Embryonic facial prominence (tissue), 1 donor: ENCODE measurements at regions not wholly inside any gene's neighbourhood (a gene's known extent, or its start where the extent isn't known, plus 50 kb on each side); places are given as distances from the start of the nearest gene placed in this dataset.
"Not testable (repeated sequence)": the region's sequence is repeated elsewhere in the genome, so short reads cannot be mapped to it uniquely, and the experiment has no call there.

Source experiments
- DNase-seq: peaks from one replicate; pipeline ENCODE4 v3.0.0-alpha.2; 2016; ENCODE audit errors: extremely low spot score

DNA sequence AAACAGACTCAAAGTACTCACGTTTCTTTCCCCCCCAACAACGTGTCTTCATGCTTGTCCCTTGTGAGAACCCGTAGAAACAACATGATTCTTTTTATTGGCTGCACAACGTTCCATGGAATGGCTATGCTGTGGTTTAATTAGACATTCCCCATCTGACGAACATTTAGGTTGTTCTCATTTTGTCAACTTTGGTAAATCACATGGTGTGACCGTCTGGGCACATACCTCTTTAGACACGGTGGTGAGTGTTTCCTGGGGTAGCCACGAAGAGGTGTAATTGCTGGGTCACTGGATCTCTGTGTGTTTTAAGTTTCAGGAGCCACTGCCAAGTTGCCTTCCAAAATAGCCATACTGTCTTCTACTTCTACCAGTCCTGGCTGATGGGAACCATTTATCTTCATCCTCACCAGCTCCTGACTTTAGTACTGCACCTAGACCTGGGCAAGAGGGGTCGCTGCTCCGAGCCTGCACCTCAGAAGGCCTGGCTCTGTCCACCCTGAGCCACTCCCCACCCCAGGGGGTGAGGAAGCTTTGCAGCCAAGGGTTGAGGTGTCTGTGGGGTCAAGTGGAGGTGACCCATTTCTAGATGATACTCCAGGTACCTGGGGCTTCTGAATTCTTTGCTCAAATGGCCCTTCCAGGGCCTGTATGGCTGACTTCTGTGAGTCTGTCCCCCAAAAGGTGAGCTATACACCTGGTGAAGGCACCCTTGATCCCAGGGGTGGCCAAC is 84.7 kb downstream of the IRX5 start:
- DNase-seq: no peak

DNA sequence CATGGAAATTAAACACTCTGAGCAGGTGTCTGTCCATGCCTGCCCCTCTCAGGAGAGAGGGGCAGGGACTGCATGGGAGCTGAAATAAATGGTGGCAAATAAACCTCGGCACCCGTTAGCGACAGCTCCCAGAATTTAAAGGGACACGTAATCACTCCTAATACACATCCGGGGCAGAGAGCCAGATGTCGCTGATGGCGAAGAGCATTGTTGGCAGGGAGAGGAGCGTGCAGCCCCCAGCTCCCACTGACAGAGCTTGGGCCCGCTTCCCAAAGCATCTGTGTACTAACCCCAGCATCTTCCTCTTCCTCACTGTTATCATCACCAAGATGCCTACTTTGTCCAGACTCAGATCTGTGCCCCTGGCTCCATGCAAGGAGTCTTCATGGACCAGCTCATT is 85.8 kb downstream of the IRX5 start:
- DNase-seq: no peak

DNA sequence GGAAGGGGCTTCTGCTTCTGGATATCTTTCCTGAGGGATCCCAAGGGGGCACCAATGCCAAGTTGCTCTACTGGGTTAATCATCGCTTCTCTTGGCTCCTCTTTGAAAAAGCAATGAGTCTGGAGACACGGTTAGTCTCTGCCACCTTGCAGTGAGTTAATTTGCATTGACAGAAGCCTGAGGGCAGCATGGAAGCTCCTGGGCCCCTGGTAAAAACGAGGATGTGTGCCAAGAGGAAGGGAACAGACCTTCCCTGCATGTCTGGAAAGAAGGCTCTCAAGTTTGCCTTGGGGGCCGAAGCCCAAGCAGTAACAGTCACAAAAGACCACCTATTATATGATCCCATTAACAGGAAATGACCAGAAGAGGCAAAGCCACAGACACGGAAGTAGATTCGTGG is 86.7 kb downstream of the IRX5 start:
- DNase-seq: no peak

DNA sequence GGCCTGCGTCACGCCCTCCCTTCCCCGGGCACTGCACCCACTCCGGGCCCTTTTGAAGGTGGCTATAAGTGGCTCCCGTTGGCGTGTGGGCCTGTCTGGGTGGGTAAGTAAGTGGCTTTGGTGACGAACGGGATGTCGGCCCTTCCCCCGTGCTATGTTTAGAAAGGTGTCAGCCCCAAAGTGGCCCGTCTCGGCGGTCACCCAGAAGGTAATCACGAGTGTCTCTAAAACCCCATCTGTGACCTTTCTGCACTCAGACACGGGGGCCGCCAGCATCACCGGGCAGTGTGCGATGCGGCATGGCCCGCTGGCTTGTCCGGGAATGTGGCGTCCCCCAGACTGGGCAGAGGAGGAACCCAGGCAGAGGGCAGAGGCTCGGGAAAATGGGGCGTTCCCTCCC is 88.2 kb downstream of the IRX5 start:
- DNase-seq: no peak

DNA sequence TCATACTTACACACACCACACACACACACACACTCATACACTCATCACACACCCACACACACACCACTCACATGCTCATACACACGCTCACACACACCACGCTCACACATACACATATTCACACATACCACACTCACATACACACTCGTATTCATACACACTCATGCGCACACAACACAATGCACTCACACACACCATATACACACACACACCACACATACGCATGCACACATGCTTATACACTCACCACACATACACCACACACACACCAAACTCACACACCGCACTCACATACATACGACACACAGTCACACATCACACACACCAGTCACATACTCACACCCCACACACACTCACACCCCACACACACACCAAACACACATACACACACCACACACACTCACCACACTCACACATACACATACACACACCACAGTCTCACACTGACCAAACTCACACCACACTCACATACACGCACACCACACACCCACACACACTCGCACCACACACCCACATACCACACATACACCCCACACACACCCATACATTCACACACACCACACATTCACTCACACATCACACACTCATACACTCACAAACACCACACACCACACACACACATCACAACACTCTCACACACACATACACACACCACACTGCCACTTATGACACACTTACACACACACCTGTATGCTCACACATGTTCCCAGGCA is 88.9 kb downstream of the IRX5 start:
- DNase-seq: no peak

DNA sequence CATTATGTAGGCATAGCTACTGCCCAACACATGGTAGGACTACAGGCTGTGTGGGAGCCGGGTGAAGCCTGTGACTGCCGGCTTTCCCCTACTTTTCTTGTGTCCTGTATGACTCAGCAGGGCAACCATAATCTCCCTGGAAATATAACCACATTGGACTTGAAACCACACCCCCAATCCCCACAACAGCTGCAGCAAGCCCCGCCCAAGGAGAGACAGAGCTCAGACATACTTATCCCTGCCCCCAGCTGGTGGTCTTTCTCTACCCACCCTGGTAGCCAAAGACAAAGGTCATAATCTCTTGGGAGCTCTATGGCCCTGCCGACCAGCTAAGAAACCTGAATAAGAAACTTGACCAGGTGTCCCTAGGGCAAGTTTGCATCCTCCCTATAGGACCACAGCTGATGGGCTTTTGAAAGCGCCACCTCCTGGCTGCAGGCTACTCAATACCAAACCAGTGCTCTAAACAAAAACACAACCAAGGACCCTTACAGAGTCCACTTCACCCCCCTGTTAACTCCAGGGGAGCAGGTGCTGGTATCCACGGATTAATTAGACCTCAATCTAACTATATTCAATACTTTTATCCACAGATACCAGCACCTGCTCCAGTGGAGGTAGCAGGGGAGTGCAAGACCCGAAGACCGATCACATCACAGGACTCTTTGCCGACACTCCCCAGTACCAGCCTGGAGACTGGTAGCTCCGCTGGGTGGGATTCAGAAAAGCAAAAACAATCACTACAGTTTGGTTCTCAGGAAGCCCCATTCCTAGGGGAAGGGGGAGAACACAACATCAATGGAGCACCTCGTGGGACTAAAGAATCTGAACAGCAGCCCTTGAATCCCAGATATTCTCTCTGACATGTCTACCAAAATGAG is 91.2 kb downstream of the IRX5 start:
- DNase-seq: no peak

DNA sequence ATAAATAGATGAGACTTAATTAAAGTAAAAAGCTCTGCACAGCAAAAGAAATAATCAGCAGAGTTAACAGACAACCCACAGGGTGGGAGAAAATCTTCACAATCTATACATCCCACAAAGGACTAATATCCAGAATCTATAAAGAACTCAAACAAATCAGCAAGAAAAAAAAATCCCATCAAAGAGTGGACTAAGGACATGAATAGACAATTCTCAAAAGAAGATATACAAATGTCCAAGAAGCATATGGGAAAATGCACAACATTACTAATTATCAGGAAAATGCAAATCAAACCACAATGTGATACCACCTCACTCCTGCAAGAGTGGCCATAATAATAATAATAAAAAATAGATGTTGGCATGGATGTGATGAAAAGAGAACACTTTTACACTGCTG is 96.6 kb downstream of the IRX5 start:
- not testable (repeated sequence) for DNase-seq

DNA sequence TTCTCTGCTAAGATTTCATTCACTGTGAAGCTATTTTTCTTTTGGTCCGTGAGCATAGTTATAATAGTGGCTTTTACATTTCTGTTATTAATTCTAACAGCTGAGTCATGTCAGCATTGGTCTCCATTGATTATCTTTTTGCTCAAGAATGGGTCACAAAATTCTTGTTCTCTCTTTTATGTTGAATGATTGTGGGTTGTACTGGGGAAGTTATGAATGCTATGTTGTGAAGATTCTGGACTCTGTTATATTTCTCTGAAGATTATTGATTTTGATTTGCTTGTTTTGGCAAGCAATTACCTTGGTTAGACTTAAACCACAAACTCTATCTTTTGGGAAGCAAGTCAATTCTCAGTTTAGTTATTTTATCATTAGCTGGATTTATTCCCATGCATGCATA is 98.8 kb downstream of the IRX5 start:
- DNase-seq: no peak

DNA sequence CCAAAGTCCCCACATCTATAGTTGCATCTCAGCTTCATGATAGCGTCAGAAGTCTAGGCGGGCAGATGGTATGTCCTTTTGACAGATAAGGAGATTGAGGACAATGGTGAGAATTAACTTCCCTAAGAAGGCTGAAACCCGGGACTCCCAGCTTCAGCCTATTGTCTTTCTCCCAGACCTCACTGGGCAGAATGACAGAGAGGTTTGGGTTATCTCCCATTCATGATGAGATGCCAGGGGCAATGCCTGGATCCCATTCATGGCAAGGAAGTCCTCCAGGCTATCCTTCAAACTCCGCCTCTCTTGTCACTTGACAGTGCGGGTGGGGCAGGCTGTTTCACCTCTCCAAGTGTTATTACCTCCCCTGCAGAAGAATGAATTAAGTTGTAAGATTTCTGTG is 100.3 kb downstream of the IRX5 start:
- no peak for DNase-seq

DNA sequence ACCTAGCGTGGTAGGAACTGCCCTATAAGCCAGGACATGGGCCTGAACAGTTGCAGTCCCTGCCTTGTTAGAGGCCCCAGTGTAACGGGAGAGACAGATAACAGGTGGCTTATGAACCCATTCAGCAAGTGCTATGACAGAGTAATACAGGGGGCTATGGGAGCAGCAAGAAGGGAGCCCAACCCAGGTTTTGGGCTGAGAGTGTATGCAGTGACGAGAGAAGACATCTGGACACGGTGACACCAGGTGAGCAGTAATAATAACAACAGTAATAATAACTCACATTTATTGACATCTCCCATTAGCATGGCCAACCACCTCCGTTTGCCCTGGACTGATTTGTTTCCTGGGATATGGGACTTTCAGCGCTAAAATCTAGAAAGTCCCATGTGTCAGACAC is 100.8 kb downstream of the IRX5 start:
- DNase-seq: no peak

DNA sequence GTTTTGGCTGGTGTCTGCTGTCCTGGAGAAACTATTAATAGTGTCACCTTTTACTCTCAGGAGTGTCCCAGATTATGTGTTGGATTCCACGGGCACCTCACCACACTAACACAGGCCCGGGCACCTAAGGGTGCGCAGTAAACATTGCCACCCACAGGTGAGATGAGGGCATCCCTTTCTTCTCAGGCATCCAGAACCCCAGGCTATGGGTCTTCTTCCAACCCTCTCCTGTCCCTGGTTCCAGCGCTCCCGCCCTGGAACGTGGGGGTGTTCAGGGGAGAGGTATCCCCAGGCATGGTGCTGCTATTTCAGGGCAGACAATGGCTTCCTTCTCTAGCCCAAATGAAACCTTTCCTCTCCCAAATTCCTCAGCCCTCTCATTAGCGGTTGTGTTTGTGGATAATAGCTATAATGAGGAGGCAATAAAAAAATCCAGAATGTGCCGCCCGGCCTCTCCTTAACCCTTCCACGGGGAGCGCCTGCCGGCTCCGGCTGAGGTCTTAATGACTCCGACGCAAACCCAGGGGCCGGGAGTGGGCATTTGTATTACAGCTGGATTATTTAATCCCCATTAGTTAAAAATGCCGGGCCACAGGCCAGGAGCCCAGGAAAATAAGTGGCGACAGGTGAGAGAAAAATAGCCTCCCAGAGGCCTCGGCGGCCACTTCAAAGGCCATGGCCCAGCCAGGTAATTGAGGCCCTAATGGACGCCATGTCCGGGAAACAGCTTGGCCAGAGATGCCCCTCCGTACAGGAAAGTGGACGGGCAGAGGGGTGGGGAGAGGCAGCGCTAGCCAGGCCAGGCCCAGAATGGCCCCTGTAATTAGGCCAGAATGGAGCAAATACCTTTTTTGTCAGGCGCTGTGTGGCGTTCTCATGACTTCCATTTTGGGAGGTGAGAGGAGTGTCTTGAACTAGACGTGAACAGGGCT is 102.8 kb downstream of the IRX5 start:
- DNase-seq: no peak

DNA sequence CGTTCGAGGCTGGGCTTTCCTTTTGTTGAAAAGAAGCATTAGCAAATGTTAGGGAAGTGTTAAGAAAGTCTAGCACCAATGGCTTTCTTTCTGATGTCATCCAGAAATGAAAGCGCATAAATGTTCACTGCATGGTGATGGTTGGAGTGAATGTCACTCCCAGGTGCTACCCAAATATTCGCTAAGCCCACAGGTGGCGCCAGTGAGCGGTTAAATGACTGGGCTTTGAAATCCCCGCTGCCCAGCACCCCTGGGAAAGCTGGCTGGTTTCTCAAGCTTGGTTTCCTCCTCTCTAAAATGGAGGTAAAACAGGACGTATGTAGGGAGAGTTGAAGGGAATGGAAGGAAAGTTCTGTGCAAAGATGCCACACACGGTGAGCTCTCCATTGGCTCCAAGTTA is 104.4 kb downstream of the IRX5 start:
- no peak for DNase-seq

DNA sequence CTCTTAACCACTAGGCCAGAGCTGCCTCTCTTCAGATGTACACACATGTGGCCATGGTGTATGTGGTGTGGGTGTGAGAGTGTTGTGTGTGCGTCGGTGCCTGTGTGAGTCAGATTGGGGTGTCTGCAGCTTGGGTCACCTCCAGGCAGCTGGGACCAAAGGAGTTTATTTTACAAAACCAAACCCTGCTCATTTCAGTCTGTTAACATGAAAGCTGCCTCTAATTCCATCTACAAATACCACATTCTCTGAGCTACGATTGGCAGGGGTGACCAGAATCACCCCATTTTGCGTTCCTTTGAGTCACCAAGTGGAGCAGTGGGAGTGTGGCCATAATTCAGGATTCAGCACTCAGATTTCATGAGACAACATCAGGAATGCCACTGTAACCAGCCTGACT is 105.3 kb downstream of the IRX5 start:
- DNase-seq: no peak

DNA sequence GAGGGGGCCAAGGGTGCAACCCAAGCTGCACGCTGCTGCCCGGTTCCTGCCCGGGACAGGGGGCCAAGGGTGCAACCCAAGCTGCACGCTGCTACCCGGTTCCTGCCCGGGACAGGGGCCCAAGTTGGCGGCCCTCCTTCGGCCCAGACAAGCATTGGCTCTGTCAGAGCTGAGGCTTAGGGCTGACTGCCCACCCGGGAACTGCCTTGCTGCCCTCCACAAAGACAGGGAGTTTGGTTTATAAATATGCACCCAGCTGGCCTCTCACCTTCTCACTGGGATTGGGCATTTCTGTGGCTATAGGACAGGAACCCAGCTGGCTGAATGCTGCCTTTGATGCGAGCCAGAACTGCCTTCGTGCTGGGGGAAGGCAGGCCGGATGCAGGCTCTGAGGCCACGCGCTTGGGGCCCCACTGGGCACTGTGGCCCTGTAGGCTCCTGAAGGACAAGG is 105.7 kb downstream of the IRX5 start:
- no peak for DNase-seq

DNA sequence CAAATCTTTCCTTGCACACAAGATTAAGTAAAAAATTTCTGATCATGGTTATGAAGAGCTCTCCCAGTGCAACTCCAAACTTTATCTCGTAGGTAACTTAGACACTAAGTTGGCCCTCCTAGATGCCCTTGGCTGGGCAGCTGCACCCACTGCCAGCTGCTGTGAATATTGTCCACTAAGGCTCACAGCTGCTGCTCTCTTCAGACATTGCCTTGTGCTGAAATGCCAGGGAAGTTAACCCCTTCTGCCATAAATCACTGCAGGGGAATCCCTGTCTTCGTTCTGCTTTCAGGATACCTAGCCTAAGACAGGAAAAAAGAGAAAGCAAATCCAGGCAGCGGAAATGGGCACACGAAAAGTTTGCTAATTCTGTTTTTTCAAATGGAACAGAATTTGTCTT is 106.4 kb downstream of the IRX5 start:
- no peak for DNase-seq

DNA sequence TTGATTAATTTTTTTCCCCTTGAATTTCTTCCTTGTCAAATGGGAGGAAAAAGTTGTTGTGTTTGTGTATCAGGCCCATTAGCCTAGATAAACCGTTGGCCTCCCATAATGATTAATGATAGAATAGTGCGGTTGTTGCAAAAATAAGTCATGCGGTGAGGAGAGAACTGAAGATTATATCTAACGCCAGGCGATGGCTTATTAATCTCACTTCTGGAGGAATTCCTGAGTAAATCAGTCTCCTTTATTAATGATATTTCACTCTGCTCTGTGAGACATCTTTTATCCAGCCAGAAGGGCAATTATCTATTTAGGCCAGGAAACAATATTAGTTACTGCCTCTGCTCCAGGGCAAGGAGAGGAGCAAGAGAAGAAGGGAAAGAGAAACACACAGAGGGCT is 107.3 kb downstream of the IRX5 start:
- DNase-seq: no peak

DNA sequence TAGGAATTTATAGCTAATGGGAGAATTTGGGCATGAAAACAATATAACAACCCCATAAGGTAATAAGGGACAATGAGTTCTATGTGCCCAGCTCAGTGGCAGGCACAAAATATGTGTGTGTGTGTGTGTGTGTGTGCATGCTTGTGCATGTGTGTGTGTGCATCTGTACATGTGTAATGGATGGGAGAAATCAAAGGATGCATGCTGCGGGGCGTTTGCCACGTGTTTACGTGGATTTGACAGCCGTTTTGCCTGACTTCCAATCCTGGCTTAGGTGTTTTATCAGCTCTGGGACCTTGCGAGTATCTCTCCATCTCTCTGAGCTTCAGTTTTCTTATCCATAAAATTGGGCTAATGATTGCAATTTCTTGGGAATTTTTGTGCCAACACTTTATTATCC is 108.4 kb downstream of the IRX5 start:
- DNase-seq: no peak

DNA sequence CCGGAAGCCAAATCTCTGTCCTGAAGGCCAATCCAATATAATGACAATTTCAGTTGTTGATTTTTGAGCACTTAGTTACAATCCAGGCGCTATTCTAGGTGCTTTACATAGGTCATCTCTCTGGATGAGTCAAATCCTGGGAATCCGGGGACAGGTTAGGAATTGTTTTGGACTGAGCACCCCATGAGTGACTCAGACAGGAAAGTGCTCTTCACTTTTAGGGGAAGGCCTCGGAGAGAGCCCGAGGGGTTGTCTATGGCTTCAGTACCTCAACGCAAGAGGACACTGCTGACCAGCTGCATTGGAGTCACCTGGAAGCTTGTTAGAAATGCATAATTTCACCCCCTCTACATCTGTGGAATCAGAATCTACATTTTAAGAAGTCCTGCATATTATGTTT is 108.8 kb downstream of the IRX5 start:
- DNase-seq: no peak

DNA sequence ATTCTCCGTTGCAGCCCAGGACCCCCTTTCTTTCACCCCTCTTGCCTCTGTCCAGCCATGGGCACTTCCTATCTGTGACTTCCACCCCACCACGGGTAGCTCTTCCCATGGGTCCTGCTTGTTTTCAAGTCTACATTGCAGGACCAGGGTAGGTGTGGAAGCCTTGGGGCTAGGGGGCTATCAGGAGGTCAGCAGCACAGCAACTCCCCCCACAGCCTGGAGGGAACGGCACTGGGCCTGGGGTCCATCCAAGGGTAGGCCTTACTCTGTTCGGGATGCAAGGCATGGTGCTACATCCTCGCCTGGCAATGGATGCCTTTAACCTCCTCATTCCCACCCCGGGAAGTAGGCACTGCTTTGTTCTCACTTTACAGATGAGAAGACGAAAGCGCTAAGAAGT is 109.3 kb downstream of the IRX5 start:
- DNase-seq: no peak

DNA sequence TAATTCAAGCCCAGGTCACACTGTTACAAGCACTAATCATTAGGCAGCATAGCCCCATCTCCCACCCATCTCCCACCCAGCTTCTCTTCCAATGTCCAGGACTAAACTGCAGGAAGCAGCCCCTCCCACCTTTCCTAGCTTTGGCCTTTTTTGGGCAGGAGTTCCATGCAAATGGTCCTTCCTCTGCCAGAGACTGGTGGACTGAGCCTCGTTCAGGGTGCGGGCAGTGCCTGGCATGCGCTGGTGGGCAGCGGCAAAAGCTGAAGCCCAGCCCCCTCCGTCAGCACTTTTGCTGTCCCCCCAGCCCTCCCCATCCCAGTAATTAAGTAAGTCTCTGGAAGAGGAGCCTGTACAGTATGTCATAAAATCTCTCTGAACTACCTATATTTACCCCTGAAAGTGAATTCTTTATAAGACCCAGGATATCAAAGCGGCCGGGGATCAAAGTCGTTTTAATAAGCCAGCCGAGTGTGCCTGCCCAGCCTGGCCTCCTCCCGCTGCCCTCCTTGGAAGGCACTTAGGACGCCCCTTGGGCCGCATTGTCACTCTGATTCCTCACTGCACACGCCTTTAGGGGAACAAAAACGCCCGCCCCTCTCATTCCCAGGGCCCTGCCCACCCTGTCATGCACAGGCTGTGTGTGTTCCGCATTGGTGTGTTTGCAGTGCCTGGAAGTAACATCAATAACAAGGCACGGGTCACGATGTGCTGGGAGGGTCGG is 109.9 kb downstream of the IRX5 start:
- no peak for DNase-seq
